Hematopoietic multipotent progenitor cell treated with erythropoietin and hydrocortisone succinate and interleukin-3 and kit ligand, for 6 days (in vitro differentiated cells): ENCODE measurements at regions not wholly inside any gene's neighbourhood (a gene's known extent, or its start where the extent isn't known, plus 50 kb on each side); places are given as distances from the start of the nearest gene placed in this dataset.
A peak's percentile ranks its signal among the peaks of the same experiment; 100 is the strongest.
"Not testable (repeated sequence)": the region's sequence is repeated elsewhere in the genome, so short reads cannot be mapped to it uniquely, and the experiment has no call there.

ENCODE experiments used
- DNase-seq: peaks from one replicate; pipeline ENCODE4 v3.0.0-alpha.2; 2015

DNA sequence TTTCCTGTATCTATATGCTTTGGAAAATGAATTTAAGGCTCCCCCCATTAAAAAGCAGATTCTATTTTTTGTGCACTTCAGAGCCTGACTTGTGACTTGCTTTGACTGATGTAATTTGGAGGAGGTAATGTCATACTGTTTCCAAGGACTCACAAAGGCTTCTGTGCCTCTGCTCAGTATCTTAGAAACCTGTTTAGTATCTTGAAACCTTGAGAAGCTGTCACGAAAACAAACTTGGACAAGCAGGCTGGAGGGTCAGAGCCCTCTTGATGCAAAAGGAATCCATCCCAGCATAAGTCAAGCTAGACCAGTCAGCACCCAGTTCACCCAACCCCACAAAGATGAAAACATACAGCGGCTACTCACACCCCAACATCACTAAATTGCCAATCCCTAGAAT is 560.0 kb upstream of the PCDH7 start:
- no peak for DNase-seq

- DNase-seq = no peak
These were observed 547.8 kb upstream of the PCDH7 start for GRCh38 chr4:30172416-30172815.

GRCh38 chr4:30181512-30181911 is 538.7 kb upstream of the PCDH7 start:
- DNase-seq = no peak

DNA sequence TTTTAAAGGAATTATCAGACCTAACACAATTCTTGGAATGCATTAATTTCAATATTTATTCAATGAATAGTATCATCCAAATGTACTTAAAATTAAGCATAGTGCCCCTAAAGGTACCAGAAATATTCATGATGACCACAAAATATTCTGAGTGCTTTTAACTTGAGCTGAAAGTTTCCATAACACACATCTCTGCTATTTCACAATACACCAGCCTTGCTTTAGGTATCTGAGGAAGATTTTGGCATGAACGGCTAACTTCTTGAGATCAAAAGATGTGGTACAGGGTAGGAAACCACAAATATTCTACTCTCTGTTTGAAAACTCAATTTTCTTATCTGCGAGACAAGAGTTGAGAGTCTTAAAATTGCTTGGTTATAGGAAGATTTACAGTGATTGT is 538.3 kb upstream of the PCDH7 start:
- no peak for DNase-seq

DNA sequence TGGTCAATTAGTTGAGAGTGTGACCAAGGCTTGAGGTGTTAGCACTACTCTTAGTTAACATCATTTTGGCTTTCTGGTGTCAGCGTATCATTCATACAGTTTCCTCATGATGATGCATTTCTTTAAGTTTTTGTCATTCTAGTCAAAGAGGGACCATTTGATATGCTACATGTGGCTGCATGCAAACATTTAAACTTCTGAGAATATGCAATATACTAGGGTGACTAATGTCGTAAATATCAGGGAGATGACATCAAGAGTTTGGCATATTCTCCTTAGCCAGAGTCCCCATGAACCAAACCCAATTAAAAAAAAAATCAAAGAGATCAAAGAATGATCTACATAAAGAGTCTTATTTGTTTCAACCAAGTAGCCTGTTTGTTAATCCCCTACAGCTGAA is 537.4 kb upstream of the PCDH7 start:
- no peak for DNase-seq

DNA sequence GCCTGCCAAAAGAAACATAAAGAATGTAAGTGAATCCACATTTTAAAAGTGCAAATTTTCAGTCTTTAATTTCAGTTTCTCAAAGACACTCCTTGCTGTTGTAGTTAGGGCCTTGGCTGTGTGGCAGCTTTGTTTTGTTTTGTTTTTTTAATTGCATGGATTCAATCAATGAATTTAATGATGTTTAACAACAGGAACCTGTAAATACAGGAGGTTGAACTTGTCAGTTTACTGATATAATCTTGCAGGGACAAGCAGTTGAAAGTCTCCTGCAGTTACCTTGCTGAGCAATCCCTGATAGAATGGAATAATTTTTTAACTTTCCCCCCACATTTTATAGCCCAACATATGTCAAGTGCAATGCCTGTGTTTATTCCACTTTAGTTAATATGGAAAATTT is 528.3 kb upstream of the PCDH7 start:
- DNase-seq = no peak

DNA sequence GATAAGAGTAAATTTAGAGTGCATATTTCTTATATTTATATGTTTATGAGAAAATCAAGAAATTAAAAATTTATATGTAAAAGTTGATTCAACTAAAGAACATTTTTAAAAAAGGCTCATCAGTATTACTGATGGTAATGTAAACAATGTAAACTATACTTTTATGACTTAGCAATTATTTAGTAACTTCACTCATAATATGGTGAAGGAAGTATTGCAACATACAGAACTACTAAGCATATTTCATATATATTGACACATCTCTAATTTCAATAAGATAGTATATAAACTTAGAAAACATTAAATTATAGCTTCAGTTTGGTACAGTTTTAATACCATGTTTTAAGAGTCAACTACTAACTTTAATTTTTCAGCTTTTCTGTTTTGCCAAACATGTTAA is 512.8 kb upstream of the PCDH7 start:
- DNase-seq = no peak

GRCh38 chr4:30208731-30209435 is 511.3 kb upstream of the PCDH7 start:
- DNase-seq = no peak

- DNase-seq = not testable (repeated sequence)
These were observed 504.2 kb upstream of the PCDH7 start for GRCh38 chr4:30215973-30216372.

- no peak for DNase-seq
These were observed 475.0 kb upstream of the PCDH7 start for GRCh38 chr4:30245140-30245539.

DNA sequence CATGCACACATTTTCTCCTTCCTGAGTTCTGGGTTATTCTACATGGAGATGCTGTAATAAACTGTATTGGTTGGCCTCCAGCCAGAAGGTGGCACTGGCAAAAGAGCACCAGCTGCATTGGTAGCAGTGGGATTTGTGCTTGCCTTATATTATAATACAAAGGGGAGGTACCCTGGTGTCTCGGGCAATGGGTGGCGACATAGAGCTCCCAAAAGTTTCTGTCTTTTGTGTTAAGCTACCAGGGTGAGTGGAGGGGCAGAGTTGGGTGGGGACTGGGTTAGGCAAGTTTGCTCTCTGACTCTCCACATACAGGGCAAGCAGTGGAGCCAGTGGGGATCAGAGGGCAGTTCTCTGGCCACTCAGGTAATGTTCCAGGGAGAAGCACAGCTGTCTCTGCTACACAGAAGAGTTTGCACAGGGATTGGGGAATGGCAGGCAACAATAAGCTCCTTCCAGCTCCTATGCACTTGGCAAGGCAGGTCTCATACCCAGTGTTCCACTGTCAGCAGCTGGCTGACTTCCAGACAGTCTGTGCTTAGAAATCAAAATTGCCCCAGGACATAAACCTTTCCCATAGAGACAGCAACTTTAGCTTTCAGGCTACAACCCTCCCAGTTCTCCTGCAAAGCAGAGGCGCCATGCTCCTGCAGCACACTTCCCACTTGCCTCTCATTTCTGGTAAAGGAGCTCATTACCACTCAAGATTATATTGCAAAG is 463.9 kb upstream of the PCDH7 start:
- DNase-seq = no peak

DNA sequence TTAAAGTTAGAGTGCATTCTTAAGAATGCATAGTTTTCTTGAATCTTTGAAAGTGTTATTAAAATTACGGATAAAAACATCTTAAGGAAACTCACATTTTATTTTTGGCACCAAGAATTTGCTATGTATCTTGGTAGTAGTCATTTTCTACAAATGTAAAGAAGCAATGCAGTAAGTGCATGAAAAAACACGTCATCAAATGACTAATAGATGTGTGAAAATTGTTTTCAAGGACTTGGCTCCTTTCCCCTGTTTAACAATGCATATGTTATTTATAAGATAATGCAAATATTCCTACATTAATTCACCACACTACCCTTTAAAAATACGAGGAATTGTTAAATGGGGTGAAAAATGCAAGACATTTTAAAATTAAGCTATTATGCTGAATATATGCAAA is 461.2 kb upstream of the PCDH7 start:
- DNase-seq = no peak

- DNase-seq = no peak
These were observed 457.8 kb upstream of the PCDH7 start for GRCh38 chr4:30262379-30262778.

DNA sequence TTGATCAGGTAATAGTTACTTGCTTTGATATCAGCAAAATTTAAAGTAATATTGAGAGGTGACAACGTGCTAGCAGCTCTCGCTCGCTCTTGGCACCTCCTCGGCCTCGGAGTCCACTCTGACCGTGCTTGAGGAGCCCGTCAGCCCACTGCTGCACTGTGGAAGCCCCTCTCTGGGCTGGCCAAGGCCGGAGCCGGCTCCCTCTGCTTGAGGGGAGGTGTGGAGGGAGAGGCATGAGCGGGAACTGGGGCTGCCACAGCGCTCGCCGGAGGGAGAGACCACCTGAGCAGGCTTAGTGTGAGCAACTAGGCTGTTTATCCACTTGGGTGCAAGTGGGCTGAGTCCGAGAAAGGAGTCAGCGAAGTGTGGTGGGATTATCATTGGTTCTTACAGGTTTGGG is 455.7 kb upstream of the PCDH7 start:
- no peak for DNase-seq

DNA sequence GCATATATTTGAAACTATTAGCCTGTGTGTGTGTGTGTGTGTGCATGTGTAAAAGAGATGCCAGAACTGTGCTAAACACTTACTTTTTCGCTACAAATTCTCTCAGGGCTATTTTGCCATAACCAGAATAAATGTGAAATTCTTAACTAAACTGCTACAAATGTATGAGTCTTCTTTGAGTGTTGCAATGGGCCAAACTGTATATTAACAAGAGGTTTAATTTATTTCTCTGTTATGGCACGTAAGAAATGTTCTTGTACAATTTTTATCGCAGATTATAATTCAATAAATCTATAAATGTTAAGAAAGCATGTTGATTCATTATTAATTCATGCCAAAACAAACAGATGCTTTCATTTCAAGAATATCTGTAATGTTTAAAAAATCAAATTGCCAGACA is 454.5 kb upstream of the PCDH7 start:
- no peak for DNase-seq

GRCh38 chr4:30268370-30268769 is 451.8 kb upstream of the PCDH7 start:
- no peak for DNase-seq

DNA sequence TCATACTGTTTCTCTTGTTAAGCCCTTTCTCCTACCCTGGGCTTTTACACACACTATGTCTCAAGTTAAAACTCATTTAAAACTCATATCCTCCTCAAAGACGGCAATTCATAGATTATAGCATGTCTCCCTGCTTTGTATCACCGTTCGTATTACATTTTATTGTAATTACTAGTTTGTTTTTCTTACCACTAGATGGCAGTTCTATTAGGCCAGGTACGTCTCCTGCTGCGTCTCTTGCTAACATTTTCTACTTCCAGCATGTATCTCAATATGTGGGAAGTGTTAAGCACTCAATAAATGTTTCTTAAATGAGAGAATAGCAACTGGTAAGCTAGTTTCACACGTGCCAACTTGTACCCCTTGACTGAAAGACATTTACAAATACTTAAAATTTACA is 450.3 kb upstream of the PCDH7 start:
- peak; percentile 3 for DNase-seq

GRCh38 chr4:30281986-30282385 is 438.2 kb upstream of the PCDH7 start:
- DNase-seq = no peak

DNA sequence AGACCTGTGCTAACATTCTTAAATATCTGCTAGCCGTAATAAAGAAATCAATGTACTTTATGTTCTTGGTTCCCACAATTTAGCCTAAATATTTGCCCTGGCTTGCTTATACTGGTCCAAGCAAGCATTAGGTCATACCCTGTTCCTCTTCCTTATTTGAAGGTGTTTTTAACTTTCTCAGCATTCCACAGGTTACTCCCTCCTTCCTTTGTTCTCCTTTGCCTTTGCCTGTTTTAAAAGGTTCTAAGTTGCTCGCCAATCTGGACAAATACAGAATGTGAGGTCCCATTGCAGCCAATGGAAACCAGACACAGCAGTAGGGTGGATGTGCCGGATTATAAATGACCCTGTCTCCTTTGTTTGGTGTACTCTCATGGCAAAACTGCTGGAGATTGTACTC is 436.8 kb upstream of the PCDH7 start:
- DNase-seq = no peak

DNA sequence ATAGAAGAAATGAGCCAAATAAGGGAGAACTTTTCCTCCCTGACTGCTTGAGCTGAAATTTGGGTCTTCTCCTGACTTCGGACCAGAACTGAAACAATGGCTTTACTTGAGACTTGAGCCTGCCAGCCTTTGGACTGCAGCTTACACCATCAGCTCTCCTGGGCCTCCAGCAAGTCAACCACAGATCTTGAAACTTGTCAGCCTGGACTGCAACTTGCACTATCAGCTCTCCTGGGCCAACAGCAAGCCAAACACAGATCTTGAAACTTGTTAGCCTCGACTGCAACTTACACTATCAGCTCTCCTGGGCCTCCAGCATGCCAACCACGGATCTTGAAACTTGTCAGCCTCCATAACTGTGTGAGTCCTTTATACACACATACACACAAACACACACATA is 425.9 kb upstream of the PCDH7 start:
- DNase-seq = no peak

GRCh38 chr4:30295652-30296051 is 424.5 kb upstream of the PCDH7 start:
- DNase-seq = no peak

GRCh38 chr4:30314001-30314400 is 406.2 kb upstream of the PCDH7 start:
- no peak for DNase-seq

DNA sequence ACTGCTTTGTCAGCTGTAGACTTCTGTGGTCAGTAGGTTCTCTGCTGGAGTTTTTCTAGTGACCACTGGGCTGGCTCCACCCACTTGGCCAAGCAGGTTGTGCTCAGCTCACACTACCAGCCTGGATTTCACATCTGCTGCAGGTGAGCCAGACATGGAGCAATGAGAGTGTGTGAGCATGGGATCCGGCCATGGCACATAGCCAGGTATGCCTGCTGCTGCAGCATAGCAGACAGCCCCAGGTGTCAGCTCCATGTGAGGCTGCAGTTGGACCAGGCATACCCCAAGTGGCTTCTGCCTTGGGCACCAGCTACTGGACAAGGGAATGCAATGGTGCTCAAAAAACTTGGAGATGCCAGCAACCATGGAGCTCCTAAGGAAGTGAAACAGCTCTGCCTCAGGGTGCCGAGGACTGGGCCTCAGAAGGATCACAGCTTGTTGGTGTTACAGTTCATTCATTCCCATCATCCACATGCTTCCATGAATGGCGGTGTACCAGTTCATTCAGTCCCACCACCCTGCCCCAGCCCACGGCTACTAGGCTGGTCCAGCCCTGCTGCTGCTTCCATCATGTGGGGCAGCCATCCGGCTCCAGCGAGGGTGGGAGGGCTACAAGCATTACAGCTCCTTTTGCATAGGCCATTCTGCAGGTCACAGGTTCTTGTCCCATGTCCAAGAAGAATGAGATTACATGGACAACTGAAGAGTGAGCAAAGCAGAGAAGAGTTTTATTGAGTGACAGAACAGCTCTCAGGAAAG is 389.1 kb upstream of the PCDH7 start:
- peak; percentile 1 for DNase-seq

DNA sequence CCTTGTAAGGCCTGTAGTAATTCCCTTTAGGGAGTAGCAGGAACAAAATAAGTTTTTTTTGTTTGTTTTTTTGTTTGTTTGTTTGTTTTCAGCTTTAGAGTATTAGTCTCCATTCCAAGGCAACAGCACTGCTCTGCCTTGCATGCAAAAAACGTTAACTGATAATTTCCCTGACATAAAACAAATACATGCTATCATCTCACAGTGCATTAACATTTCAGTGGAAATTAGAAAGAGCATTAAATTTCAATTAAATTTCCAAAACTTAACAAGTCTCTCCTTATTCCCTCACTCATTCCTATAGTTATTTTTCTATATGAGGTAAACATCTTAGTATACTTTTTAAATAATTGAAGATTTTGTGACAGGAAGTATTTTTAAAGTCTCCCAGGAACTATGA is 378.4 kb upstream of the PCDH7 start:
- DNase-seq = no peak
